ENCODE measurements at regions not wholly inside any gene's neighbourhood (a gene's known extent, or its start where the extent isn't known, plus 50 kb on each side); places are given as distances from the start of the nearest gene placed in this dataset.
"Not testable (repeated sequence)": the region's sequence is repeated elsewhere in the genome, so short reads cannot be mapped to it uniquely, and the experiment has no call there.

GRCh38 chr13:85123501-85123900 is 675.7 kb downstream of the SLITRK6 start:
- TF ChIP-seq EZH2 (IDR thresholded peaks at IDR 0.05; ENCODE audit: borderline replicate concordance); CTCF (IDR thresholded peaks at IDR 0.05; ENCODE audit: poor library complexity); EZH2phosphoT487 (IDR thresholded peaks at IDR 0.05; ENCODE audit: low read depth, severe bottlenecking, unreplicated experiment): not testable (repeated sequence)
